CD4-positive, alpha-beta T cell treated with Interleukin-21 for 1 hour (primary cell): ENCODE measurements at regions not wholly inside any gene's neighbourhood (a gene's known extent, or its start where the extent isn't known, plus 50 kb on each side); places are given as distances from the start of the nearest gene placed in this dataset.

Source experiments
- DNase-seq: peaks from one replicate; pipeline ENCODE4 v3.0.0-alpha.2; 2020

GRCh38 chr9:8262625-8263622 lies 463.3 kb upstream of the DMAC1 start:
- no peak for DNase-seq

- DNase-seq: no peak
Measured at GRCh38 chr9:8261737-8262136, 462.2 kb upstream of the DMAC1 start.

GRCh38 chr9:8259028-8259427 lies 459.4 kb upstream of the DMAC1 start:
- no peak for DNase-seq

GRCh38 chr9:8256880-8257279 lies 457.3 kb upstream of the DMAC1 start:
- no peak for DNase-seq

- no peak for DNase-seq
Measured at GRCh38 chr9:8255850-8256249, 456.3 kb upstream of the DMAC1 start.

GRCh38 chr9:8254541-8254940 lies 455.0 kb upstream of the DMAC1 start:
- no peak for DNase-seq

GRCh38 chr9:8252445-8252844 lies 452.9 kb upstream of the DMAC1 start:
- no peak for DNase-seq

GRCh38 chr9:8251566-8251965 lies 452.0 kb upstream of the DMAC1 start:
- no peak for DNase-seq

- DNase-seq: no peak
Measured at GRCh38 chr9:8244505-8245092, 445.0 kb upstream of the DMAC1 start.

GRCh38 chr9:8241201-8241600 lies 441.6 kb upstream of the DMAC1 start:
- DNase-seq: no peak

GRCh38 chr9:8237096-8237495 lies 437.5 kb upstream of the DMAC1 start:
- DNase-seq: no peak

- no peak for DNase-seq
Measured at GRCh38 chr9:8235489-8235888, 435.9 kb upstream of the DMAC1 start.

- no peak for DNase-seq
Measured at GRCh38 chr9:8234316-8234715, 434.7 kb upstream of the DMAC1 start.

- no peak for DNase-seq
Measured at GRCh38 chr9:8232726-8233125, 433.1 kb upstream of the DMAC1 start.

GRCh38 chr9:8229226-8229625 lies 429.6 kb upstream of the DMAC1 start:
- DNase-seq: no peak

- no peak for DNase-seq
Measured at GRCh38 chr9:8224381-8224801, 424.8 kb upstream of the DMAC1 start.

GRCh38 chr9:8223861-8224260 lies 424.3 kb upstream of the DMAC1 start:
- DNase-seq: no peak

GRCh38 chr9:8221462-8221861 lies 421.9 kb upstream of the DMAC1 start:
- DNase-seq: no peak

- no peak for DNase-seq
Measured at GRCh38 chr9:8208465-8208864, 408.9 kb upstream of the DMAC1 start.

GRCh38 chr9:8207596-8207995 lies 408.0 kb upstream of the DMAC1 start:
- no peak for DNase-seq

- no peak for DNase-seq
Measured at GRCh38 chr9:8206720-8207119, 407.1 kb upstream of the DMAC1 start.

- no peak for DNase-seq
Measured at GRCh38 chr9:8205576-8205975, 406.0 kb upstream of the DMAC1 start.

GRCh38 chr9:8189881-8190280 lies 390.3 kb upstream of the DMAC1 start:
- no peak for DNase-seq

- no peak for DNase-seq
Measured at GRCh38 chr9:8188723-8189407, 389.3 kb upstream of the DMAC1 start.
